Renal cortex interstitium (tissue), 11 donors: ENCODE measurements at regions not wholly inside any gene's neighbourhood (a gene's known extent, or its start where the extent isn't known, plus 50 kb on each side); places are given as distances from the start of the nearest gene placed in this dataset.
A peak's percentile ranks its signal among the peaks of the same experiment; 100 is the strongest.

Source experiments
- DNase-seq, 11 donors: peaks; one replicate each; pipeline ENCODE4 v3.0.0-alpha.2; 2013; ENCODE audit warnings: low read depth in 9 of 11, low spot score in 4 of 11; ENCODE audit errors: extremely low read depth in 1 of 11

- no peak for DNase-seq
Observed at GRCh38 chr12:46908236-46908935, 82.6 kb upstream of the SLC38A4 start.

DNA sequence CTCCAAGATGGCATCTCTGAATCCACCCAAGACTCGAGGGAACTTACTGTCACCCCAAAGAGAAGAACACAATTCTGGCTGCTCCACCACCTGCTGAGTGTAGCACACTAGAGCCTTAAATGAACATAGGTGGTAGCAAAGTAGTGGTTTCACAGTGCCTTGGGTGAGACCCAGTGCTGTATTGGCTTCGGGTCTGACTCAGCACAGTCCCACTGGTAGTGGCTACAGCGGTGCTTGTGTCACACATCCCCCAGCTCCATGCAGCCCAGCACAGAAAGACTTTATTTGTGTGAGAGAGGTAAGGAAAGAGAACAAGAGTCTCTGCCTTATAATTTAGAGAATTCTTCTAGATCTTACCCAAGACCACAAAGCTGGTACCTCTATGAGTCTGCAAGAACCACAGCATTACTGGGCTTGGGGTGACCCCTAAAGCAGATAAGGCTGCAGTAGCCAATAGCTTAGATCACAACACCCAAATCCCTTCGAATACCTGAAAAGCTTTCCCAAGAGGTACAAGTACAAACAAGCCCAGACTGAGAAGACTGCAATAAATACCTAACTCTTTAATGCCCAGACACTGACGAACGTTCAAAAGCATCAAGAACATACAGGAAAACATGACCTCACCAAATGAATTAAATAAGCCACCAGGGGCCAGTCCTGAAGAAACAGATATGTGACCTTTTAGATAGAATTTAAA lies 83.3 kb upstream of the SLC38A4 start:
- no peak for DNase-seq

DNA sequence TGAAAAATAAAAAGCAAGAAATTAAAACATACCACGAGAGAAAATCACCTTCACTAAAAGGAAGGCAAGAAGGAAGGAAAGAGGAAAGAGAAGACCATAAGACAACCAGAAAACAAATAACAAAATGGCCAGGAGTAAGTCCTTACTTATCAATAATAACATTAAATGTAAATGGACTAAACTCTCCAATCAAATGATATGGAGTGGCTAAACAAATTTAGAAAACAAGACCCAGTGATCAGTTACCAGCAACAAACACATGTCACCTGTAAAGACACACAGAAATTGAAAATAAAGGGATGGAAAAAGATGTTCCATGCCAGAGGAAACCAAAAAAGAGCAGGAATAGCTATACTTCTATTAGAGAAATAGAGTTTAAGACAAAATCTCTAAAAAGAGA lies 85.0 kb upstream of the SLC38A4 start:
- no peak for DNase-seq

GRCh38 chr12:46914336-46914735 lies 88.5 kb upstream of the SLC38A4 start:
- no peak for DNase-seq

GRCh38 chr12:46915082-46915481 lies 89.3 kb upstream of the SLC38A4 start:
- no peak for DNase-seq

DNA sequence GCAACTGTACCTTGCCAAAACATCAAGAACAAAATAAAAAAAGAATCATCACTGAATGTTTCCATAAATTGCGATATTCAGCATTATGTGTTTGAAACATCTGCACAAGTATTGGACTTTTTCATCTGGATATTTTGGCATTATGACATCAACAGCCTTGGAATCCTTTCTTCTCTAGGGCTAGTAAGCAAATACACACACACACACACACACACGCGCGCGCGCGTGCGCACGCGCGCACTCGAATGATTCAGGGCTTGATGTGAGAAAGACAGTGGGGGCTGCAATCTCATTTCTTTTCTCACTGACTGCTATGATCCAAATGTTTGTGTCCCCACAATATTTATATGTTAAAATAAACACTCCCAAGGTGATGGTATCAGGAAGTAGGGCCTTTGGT lies 90.0 kb upstream of the SLC38A4 start:
- DNase-seq = no peak

DNA sequence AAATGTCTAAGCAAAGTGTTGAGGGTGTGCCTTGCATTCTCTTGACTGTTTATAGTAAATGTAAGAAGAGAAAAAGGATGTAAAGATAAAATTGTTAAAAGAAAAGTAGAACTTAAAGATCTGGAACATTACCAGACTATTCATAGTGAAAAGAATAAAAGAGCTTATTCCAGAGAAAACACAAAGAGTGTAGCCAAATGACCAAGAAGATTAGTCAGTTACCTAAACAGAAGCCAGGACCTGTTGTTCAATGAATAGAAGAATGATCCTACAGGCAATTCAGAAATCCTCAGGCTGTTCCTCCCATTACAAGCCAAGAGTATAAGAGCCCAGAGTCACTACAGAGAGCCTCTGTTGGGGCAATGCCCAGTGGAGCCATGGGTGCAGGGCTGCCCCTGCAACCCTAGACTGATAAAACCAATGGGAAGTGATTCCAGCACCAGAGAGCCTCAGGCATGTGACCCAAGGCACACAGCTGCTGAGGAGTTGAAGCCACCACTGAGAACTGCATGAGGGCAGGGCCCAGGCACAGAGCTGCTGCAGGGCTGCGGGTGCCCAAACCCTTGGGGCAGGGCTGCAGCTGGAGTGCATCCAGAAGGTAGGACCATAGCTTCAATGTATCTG lies 91.1 kb upstream of the SLC38A4 start:
- DNase-seq = no peak

GRCh38 chr12:46917821-46918220 lies 92.0 kb upstream of the SLC38A4 start:
- no peak for DNase-seq

- DNase-seq = no peak
Observed at GRCh38 chr12:46918631-46919030, 92.8 kb upstream of the SLC38A4 start.

DNA sequence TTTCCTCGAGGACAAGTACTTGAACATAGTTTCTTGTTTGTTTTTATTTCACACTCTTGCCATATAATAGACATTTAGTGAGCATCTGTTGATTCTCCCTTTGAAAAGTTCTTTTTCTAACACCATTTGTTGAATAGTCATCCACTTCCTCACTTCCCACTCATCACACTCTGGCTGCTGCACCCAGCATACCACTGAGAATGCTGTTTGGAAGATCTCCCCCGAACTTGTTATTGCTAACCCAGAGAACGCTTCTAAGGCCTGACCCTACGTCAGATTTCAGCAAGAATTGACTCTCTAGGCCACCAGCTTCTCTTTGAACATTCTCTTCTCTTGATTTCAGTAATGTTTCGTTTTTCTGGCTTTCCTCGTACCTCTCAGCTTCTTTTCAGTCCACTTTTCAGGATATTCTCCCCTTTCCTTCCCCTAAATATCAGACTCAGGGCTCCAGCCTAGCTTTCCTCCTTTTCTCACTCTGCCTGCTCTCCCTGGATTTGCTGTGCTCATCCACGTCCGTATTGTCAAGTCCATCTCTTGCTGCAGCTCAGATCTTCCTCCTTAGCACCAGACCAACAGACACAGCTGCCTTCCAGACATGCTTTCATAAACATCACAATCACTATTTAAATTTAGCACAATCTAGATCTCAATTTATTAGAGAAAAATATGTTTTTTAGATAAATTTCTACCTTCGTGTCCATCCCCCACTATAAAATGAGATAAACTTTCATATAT lies 94.0 kb upstream of the SLC38A4 start:
- no peak for DNase-seq

- no peak for DNase-seq
Observed at GRCh38 chr12:46920499-46920898, 94.7 kb upstream of the SLC38A4 start.

DNA sequence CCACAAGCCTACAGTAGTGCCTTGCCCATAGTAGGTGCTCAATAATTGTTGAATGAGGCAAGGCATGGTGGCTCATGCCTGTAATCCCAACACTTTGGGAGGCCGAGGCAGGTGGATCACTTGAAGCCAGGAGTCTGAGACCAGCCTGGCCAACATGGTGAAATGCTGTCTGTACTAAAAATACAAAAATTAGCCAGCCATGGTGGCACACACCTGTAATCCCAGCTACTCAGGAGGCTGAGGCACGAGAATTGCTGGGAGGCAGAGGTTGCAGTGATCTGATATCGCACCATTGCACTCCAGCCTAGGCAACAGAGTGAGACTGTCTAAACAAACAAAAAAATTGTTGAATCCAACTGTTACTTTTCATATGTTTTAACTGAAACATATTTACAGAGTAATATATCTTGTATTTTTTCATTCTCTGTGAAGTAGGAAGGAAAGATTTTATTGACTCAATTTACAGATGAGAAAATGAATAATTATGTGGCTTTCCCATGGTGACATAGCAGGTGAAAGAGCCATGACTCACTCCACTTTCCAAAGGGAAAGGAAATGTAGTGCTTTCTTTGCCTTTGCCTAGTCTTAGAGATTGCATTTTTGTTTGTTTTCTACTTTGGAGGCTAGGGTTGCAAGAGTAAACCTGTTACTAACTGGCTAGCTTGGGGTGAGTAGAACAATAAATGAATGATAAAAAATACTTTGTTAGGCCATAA lies 95.4 kb upstream of the SLC38A4 start:
- DNase-seq = no peak

GRCh38 chr12:46921764-46922133 lies 96.0 kb upstream of the SLC38A4 start:
- DNase-seq = no peak

GRCh38 chr12:46926526-46926925 lies 100.7 kb upstream of the SLC38A4 start:
- DNase-seq = no peak

DNA sequence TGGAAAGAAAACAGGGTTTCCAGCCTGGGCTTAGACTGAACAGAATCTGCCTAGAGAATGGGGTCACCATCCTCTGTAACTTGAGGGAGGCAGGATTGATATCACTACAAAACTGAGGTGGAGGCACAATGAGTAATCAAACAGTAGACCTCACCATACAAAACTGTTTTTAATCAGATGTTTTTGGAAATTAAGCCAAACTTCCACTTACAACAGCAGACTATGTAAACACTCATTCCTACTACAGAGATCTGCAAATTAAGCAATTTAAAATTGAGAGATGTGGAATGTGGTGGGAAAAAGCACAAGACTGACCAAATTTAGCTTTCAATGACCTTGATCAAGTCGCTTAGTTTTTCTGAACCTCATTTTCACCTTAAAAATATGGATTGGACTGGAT lies 104.3 kb upstream of the SLC38A4 start:
- DNase-seq = no peak

- peak in 9 of 11 donors; percentile 13 to 37 (median 22) for DNase-seq
Observed at GRCh38 chr12:46933947-46934346, 108.2 kb upstream of the SLC38A4 start.

DNA sequence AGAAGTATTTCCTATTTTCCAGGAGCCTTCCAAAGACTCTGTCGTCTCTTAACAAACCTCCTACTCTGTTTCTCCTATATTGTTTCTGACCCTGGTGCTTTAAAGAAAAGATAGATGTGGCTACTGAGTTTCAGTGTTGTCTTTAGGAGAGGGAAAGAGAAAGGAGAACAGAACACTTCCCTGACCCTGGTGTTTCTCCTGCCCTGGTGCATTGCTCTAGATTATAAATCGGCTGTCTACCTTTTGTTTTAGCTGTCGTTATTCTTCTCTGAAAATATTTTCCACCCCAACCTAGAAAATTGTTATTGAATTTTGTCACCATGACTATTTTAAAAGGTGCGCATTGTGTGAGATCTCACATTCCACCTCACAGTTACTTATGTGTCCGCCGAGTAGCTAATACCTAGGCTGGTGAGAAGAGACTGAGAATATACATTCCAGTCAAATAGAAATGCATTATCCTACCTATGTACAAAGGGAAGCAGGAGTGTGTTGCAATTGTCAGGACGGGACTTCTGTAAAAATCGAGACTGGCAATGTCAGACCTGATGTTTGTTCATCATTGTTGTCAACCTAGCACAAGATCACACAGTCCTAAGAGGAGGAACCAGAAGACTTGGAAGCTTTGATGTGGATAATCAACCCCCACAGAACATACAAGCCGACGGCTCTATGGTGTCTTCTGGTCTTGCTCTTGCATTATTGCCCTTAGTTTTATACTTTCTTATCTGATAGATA lies 108.7 kb upstream of the SLC38A4 start:
- no peak for DNase-seq

DNA sequence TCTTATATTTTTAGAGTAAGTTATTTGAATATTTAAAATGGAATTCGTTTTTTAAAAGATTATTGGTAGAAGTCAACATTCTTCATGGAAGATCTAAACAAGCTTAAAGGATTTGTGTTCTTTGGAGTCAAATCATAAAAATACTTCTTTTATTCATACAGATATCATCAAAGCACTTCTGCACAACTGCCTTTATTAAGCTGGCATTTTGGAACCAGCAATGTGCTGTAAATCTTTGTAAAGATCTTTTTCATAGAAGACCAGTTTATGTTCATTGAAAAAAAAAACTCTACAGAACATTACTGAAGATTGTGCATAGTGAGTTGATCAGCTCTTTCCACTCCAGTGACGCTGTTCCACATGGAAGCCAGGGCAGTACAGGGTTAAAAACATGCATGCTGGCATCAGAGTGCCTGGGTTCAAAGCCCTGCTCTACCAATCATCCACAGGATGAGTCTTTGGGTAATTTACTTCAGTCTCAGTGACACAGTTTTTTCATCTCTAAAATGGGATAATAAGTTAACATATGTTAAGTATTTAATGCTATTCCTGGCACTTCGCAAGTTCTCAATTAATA lies 109.6 kb upstream of the SLC38A4 start:
- no peak for DNase-seq
